ENCODE measurements at regions not wholly inside any gene's neighbourhood (a gene's known extent, or its start where the extent isn't known, plus 50 kb on each side); places are given as distances from the start of the nearest gene placed in this dataset.

DNA sequence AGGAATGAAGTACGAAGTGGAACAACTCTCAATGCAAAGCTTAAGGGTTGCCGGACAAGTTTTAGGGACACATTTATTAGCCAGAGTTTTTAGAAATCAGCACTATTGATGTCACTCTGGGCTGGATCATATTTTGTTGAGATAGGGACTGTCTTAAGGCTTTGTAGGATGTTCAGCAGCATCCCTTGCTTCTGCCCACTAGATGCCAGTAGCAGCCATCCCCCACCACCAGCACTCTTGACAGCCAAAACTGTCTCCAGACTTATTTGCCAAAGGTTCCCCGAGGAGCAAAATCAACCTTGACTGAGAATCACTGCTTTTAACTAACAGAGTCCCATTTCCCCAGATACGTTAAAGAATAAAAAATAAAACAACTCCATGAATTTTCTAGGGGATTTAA, 1497.3 kb downstream of the STIM2 start:
- DNase-seq (ENCODE audit: low spot score), result peak; percentile 1
- FAIRE-seq, result no peak

DNA sequence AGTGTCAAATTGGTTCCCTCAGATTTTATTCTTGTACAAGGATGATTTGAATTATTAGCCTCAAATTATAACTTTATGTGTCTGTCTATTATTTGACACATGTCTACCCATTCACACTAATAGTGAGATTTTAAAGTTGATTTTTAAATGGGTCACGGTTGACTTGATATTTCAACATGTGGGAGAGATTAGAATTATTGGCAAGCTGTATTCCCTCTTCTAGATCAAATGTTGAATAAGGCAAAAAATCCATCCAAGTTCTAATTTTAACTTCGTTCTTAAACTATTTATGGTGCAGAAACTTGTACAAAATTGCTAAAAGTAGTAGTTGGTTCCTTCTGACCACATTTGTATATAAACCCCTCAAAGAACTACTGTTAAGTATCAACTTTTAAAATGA, 1498.0 kb downstream of the STIM2 start:
- DNase-seq (ENCODE audit: low spot score) (no peak), FAIRE-seq (no peak)

DNA sequence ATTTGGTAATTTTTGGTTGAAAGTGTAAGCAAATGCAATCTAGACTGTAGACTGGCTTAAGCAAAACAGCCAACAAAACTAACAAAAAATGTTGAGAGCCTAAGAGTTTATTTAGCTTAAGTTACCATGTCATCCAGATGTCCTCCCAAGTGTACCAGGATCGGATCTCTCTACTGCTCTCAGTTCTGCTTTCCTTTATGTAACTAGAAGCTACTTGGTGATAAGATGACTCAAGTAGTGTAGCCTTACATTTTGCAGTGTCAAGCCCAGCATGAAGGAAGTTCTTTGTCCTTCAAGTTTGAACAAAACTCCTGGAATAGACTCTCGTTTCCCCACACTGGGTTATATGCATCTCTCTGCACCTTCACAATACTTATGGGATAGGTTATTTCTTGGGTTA, 1500.0 kb downstream of the STIM2 start:
- FAIRE-seq (no peak), DNase-seq (ENCODE audit: low spot score) (no peak)

DNA sequence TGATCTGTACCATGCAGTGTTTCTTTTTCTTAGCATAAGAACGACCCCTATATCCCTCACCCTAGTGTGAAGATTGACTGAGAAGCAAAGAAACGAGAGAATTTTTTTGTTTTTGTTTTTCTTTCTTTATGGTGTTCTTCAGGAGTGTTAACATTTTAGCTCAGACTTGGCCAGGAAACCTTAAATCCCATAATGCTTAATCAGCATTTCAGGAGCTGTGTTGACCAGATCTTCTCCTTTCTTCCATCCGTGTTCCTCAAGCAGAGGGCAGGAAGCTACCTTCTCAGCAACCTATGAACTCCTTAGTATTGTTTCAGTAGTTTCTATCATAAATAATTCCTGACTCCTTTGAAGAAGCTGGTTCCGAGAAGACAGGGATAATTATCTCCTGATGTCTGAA, 1501.5 kb downstream of the STIM2 start:
- FAIRE-seq, result no peak
- DNase-seq (ENCODE audit: low spot score), result no peak

DNA sequence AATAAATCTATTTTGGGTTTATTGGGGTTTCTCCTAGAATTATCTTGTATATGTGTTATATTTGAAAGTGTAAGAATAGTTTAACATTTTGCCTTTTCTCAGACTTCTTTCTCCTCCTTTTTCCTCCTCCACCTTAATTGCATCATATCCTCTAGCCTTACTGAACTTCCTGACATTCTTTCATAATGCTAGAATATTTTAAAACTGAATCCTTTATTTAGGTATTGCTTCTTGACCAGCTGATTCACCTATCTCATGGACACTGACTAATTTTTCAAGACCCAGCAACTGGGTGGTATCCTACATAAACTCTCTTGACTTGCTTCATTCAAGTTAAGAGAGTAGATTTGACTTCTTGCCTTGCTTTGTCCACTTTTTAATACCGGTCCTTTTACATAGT, 1508.9 kb downstream of the STIM2 start:
- FAIRE-seq (no peak), DNase-seq (ENCODE audit: low spot score) (no peak)

DNA sequence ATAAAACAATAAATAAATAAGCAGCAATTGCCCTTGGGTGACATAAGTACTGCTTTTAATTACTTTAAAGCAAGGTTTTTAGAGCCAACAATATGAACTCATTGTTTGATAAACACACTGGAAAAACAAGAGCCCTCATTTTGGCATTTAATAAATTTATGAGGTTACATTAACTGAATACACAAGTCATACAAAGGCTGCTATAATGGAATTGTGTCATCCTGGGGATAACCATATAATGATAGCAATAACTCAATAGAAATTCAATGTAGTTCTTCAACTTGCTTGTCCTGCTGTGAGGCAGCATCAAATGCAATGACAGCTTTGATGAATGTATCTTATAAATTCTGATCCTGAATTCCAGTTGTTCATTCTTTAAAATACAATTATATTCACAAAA, 1512.5 kb downstream of the STIM2 start:
- FAIRE-seq, result no peak

DNA sequence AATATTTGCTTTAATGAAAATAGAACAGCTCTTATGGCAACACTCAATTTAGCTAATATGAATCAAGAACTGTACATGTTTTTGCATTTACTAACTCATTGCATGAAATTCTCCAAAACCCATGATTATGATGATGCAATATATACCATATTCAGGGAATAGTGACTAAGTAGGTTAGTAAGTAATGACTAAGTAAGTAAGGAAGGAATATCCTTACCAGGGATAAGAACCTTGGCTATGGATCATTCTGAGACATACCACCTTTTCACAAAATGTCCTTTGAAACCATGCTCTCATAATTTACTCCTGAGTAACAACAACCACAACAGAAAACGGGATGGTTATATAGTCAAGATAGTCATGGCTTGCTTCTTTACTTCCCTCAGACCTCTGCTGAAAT, 1513.0 kb downstream of the STIM2 start:
- FAIRE-seq (no peak), DNase-seq (ENCODE audit: low spot score) (no peak)

More for the DNA sequence above, 1512.5 kb downstream of the STIM2 start:
- no peak for DNase-seq (ENCODE audit: low spot score)

DNA sequence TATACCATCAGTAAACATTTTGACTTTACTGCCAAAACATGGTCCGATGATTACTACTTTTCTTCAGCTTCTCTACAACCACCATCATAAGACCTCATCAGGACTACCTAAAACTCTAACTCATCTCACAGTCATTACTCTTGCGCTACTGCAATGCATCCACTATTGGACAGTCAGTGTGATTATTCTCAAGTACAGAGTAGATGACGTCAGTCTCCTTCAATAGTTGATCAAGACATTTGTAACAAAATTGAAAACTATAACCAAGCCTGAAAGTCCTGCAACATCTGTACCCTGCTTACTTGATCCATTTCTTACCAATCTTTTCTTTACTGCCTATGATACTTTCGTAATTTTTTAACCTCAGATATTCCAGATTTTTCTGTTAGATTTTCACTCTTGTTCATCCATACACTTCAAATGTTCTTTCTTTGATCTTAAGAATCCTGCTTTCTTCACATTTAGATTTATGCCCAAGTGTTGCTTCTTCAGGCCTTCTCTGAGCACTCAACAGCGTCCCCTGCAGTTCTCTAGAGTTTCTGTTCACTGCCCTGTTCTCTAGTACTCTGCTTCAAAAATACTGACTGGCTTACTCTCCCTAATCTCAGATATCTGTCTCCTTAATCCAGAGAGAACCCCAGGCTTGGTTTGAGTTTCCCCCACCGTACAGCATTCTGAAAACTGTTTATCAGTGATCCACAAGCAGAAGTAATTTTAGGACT, 1517.6 kb downstream of the STIM2 start:
- DNase-seq (ENCODE audit: low spot score) (no peak), FAIRE-seq (no peak)

DNA sequence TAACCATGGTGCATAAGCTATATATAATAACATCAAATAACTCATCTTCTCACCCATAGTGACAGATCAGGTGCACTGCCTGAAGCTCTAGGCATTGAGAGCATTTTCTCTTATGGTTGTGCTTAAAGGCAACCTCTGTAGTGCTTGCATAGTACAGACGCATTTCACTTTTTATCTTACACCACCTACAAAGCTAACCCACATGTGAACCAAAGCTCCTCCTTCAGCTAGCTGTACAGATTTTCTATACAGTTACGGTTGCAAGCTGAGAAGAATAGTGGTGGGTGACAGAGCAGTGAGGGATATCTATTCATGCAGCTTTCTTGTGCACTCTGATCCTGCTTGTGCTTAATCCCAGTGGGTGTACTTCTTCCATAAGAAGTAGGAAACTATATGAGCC, 1525.2 kb downstream of the STIM2 start:
- no peak for FAIRE-seq
- no peak for DNase-seq (ENCODE audit: low spot score)

DNA sequence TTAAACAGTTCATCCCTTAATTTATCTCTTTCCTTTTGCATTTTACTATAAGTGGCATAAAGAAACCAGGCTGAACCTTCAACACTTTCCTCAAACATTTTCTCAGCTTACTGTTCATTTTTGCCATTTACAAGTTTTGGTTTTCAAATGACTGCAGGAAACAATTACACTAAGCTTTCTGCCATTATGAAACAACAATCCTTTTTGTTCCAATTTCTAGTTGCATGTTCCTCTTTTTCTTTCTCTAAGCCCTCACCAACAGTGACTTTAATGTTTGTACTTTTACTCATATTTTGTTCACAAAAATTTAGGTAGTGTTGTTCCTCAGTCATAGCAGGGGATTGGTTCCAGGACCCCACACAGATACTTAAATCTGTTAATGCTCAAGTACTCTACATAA, 1526.1 kb downstream of the STIM2 start:
- no peak for DNase-seq (ENCODE audit: low spot score)
- no peak for FAIRE-seq

DNA sequence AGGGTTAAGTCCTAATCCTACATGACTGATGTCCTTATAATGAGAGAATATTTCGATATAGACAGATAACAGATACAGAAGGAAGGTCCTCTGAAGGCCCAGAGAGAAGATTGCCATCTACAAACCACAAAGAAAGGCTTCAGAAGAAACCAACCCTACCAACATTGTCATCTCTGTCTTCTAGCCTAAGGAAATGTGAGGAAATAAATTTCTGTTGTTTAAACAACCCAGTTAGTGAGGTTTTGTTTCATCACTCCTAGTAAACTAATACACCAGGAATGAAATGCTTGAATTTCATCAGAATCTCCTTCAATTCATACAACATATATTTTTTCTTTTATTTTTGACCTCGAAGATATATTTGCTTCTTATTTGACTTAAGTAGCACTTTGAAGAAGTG, 1527.8 kb downstream of the STIM2 start:
- DNase-seq (ENCODE audit: low spot score) (no peak), FAIRE-seq (no peak)

DNA sequence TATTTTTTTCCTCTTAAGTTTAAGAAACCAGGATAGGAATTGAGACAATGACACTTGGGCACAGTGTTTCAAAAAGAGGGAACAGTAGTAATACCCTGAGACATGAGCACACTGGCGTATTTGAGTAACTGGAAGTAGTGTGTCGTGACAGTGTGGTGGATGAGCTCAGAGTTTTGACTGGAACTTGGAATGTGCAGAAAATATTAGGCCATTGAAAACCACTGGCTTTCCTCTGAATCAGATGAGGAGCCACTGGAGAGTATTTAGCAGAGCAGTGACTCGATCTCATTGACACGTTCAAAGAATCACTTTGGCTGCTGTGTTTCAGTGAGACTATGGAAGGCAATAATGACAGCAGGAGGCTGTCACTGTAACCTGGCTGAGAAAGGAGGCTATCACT, 1531.2 kb downstream of the STIM2 start:
- FAIRE-seq, result no peak
- DNase-seq (ENCODE audit: low spot score), result no peak

DNA sequence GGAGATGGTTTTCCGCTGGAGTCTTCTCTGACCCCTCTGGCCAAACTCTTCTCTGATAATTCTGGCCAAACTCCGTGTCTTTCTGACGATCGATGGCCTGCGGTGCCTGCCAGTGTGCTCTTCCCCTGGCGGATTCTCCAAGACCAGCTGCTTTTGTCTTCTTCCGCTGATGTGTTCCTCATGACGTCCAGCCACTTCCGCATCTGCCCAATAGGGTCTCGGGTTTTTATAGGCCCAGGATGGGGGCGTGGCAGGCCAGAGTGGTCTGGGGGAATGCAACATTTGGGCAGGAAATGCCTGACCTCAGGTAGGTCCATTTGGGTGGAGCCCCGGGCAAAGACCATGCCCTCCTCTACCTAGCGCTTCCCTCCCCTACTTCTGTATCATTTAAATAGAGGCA, 1542.1 kb downstream of the STIM2 start:
- no peak for DNase-seq (ENCODE audit: low spot score)
- no peak for FAIRE-seq

DNA sequence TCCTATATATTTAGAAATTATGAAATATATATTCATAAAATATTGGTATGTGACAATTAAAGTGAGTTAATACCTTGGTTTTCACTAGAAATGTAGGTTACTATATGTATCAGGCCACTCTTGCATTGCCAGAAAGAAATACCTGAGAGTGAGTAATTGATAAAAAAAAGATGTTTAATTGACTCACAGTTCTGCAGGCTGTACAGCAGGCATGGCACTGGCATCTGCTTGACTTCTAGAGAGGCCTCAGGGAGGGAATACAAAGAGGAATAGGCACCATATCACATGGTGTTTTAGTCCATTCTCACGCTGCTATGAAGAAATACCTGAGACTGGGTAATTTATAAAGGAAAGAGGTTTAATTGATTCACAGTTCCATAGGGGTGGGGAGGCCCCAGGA, 1560.6 kb downstream of the STIM2 start:
- FAIRE-seq (no peak), DNase-seq (ENCODE audit: low spot score) (no peak)

DNA sequence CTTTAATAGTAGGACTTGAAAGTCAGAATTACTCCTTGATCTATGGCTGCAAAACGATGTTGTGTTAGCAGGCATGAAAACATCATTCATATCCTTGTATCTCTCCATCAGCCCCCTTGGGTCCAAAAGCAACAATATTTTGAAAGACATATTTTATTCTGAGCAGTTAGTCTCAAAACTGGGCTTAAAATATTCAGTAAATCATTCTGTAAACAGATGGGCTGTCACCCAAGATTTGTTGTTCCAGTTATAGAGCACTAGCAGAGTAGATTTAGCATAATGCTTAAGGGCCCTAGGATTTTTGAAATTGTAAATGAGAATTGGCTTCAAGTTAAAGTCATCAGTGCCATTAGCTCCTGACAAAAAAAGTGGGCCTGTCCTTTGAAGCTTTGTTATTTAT, 1565.6 kb downstream of the STIM2 start:
- DNase-seq (ENCODE audit: low spot score) (no peak), FAIRE-seq (no peak)

DNA sequence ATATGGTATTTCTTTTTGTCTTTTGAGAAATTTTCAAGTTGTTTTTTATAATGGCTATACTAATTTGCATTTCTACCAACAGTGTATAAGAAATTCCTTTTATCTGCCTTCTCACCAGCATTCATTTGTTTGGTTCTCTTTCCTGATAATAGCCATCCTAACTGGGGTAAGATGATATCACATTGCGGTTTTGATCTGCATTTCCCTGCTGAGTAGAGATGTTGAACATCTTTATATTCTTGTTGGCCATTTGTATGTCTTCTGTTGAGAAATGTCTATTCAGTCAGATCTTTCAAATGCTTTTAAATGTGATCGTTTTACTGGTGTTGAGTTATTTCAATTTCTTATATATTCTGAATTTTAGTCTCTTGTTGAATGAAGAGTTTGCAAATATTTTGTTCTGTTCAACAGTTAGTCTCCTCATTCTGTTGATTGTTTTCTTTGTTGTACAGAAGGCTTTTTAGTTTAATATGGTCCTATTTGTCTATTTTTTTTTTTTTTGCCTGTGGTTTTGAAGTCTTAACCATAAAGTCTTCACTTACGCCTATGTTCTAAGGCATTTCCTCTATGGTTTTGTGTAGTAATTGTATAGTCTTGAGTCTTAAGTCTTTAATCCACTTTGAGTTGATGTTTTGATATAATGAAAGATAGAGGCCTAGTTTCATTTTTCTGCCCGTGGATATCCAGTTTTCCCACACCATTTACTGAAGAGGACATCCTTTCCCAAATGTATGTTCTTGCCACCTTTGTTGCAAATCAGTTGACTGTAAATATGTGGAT, 1566.9 kb downstream of the STIM2 start:
- DNase-seq (ENCODE audit: low spot score), result no peak
- FAIRE-seq, result no peak

DNA sequence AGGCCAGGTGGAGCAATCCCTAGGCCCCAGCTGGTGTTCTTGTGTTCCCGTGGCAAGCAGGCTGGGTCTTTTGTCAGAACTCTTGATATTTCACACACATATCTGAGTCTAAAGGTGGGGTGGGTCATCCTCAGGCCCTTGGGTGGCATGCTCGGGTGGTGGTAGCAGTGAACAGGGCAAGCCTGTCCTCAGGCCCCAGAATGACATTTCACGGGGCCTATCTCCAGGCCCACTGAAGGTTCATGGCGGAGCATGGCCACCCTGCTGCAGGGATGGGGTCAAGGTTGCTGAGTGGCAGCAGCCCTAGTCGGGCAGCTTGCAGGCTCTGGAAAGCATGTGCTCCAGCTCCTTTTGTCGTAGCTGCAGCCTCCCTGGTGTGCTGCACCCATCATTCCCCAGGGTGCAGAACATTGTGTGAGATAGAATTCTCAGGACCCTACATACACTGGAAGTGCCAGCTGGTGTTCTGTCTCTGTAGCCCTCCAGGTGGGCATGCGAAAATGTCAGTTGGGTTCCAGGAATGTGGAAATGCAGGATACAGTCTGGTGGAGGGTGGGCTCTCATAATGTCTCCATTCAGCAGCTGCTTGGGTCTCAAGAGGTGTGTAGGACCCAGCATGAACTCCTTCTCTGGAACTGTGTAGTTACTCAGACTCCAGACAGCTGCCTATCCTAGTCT, 1571.8 kb downstream of the STIM2 start:
- FAIRE-seq (no peak), DNase-seq (ENCODE audit: low spot score) (no peak)

DNA sequence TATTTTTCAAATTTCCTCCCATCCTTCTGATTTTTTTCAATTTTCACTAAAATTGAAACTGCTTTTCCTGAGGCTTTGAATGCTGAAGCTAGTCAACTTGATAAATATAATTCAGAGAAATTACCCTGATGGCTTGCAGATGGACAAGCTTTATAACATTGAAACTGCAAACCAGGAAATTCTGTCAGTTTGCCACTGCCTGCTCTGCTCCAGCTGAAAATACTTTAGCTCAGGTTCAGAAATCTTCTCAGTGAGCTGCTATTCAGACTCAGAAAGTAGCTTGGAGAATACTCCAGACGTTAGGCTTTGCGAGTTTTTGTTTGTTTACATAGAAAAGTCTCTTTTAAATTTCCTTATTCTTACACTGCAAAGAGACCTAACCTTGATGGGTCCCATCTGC, 1574.7 kb downstream of the STIM2 start:
- FAIRE-seq (no peak), DNase-seq (ENCODE audit: low spot score) (no peak)

DNA sequence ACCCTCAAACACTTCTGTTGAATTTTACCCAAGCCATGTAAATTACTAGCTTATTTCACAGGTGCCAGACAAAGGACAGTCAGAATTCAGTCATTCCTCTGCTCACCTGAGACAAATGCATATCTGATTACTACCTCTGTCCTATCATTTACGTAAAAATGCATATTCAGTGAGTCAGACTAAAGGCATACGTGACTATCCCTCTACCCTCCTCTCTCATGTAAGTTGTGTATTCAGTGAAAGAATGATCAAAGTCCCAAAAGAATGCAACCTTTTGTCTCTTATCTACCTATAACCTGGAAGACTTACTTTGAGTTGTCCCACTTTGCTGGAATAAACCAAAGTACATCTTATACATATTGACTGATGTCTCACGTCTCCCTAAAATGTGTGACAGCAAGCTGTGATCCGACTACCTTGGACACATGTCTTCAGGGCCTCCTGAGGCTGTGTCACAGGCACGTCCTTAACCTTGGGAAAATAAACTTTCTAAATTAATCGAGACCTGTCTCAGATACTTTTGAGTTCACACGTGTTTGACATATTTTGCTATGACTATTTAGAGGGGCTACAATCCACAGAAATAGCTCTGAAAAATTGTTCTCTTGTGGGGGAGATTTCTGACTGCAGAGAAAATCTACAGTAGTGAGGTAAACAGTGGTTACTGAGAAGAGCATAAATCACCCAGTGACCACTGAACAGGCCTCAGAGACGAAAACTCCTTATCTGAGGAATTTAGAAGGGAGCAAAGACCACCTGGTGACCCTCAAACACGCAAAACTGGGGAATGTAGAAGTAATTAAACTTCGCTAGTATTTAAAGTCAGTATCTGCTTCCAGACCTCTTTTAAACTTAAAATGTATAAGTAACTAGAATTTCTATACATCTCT, 1575.8 kb downstream of the STIM2 start:
- no peak for FAIRE-seq
- no peak for DNase-seq (ENCODE audit: low spot score)

DNA sequence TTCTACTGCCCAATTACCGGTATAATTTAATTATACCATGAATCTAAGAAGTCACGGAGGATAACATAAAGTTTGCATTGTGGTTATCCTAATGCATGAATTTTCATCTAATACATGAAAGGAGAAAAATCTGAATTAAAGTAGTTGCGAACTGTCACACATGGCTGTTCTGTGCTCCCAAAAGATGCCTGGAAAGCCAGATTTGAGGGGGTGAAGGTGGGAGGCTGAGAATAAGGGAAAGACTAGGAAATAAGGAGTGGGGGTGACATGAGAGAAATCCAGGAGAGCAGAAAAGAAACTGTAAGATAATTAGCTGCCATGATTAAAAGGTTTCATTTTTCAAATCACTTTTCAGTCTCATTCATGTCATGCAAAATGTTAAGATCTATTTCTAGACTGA, 1582.7 kb downstream of the STIM2 start:
- DNase-seq (ENCODE audit: low spot score) (no peak), FAIRE-seq (no peak)

DNA sequence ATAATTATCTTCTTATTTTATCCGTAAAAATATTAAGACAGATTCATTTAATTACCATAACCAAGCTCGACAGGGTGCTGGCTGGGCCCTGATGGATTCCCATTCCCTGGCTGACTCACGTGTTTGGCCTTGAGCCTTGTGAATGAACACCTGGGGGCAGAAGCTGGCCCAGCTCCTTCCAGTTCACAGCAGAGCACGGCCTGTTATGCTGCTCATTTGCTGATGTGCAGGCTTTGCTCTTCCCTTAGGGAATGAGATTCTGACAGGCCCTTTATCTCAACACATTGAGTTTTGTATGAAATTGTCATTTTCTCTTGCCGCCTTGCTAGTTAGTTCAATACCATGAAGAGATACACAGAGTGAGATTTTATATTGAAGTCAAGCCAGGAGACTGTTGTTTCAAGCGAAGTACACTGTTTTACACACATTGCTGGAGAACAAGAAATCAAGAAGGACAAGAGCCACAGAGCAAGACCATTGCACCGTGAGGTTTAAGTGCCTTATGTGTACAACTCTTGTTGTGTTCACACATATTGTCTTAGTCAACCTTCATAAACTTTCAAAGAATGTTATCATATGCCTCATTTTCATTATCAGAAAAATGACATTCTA, 1583.3 kb downstream of the STIM2 start:
- FAIRE-seq (no peak), DNase-seq (ENCODE audit: low spot score) (no peak)

Data from urothelium cell line (cell line).